DLD1 (cell line): ENCODE measurements at regions not wholly inside any gene's neighbourhood (a gene's known extent, or its start where the extent isn't known, plus 50 kb on each side); places are given as distances from the start of the nearest gene placed in this dataset.

Experiments used
- in situ Hi-C: cut with HindIII; loops from 2 replicates; pipeline ENCODE4 v1.10.0; 2017; ENCODE audit warnings: low sequenced_read_pairs

DNA sequence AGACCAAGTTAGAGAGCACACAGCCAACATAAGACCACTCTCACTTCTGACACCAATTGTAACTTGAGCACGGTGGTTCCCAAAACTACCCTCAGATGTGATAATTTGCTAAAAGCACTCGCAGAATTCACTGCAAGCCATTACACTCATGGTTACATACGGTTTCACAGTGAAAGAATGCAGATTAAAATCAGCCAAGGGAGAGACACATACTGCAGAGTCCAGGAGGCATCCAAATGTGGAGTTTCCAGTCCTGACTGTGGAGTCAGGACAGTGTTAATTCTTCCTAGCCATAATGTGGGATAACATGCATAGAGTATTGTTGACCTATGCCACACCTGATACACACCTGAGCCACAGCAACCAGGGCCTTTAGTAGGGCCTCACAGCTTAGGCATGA lies 956.4 kb downstream of the NTRK3 start:
- in situ Hi-C loops = no loop called here

DNA sequence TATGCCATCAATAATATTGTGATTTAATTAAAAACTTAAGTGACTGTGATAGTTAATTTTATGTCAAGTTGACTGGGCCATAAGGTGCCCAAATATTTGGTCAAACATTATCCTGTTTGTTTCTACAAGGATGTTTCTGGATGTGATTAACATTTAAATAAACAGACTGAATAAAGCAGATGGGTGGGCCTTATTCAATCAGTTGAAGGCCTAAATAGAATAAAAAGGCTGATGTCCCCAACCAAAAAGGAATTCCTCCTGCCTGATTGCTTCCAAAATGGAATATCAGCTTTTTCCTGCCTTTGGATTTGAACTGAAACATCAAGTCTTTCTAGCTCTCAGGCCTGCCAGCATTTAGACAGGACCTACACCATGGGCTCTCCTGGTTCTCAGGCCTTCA lies 961.7 kb downstream of the NTRK3 start:
- in situ Hi-C loops = no loop called here

DNA sequence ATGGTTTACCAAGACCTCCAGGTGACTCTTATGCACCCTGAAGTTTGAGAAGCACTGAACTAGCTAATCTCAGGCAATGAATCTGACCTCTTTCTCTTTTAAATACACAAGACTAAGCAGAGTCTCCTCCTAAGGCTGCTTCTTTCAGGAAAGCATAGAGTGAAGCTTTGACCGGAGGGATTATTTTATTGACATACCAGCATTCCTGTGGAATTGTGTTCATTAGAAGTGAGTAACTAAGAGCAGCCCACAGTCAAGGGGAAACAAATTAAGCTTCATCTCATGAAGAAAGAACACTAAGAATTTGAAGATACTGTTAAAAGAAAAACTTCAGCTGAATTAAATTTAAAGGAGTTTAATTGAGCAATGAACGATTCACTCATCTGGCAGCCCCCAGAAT lies 963.5 kb downstream of the NTRK3 start:
- in situ Hi-C loops = no loop called here

DNA sequence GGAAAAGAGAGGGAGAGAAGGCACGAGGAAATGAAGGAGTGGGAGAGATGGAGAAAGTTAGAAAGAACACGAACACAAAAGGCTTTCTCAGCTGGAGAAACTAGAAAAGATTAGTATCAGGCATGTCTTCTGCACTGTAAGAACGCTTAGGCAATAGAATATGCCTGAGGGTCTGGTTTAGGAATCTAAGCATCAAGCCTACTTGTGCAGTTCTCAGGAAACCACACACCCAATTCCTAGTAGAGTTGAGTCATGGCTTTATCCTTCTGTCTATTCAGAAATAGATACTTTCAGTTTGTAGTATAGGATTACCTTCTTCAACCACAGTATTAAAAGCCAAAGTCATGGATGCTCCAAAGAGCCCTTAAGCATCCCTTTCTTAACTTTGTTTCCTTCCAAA lies 969.4 kb downstream of the NTRK3 start:
- in situ Hi-C loops = no loop called here

DNA sequence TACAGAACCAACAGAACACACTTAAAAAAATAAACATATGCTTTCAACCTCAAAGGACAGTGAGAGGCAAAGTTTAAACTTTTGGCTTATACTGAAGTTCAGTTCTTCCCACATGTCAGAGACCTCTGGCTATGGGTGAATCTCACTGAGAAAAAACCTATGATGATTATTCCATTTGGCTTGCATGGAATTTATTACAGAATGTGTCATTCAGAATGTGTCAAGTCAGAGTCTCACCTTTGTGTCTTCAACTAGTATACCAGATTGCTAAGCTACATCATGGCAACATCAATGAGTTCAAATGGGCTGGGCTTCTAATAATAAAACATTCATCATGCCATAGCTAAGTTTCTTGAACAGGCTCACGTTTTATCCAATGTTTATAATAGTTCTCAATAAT lies 987.0 kb downstream of the NTRK3 start:
- in situ Hi-C loops = no loop called here

DNA sequence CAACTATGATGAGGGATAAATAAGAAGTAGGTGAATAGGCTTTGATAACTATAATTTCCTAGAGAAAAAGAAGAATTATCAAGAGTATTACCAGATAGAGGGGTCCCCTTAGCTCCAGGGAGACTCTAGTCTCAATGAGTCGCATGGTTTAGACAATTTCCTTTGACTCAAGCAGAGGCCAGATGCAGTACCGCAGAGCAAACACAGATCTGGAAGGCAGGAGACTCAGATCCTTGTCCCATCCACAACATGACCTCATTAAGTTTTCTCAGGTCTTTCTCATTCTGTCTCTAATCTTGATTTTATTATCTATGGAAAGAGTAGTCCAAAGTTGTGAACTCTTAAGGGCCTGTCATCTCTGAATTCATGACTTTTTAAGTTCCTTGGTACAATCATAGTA lies 987.9 kb downstream of the NTRK3 start:
- in situ Hi-C loops = no loop called here

DNA sequence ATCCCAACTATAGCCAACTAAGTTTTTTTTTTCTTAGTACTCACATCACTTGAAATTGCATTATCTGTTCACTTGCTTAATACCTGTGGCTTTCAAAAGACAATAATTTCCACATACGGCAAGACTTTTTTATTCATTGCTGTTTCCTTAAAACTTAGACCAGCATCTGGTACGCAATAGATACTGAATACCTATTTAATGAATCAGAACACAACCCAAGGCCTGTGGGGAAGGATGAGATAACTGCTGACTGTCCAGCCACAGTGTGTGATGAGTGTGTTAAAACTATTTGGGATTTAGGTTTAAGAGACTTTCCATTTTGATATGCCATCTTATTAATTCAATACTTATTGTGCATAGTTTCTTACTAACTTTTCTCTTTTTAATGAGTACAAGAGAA lies 988.7 kb downstream of the NTRK3 start:
- in situ Hi-C loops = no loop called here

DNA sequence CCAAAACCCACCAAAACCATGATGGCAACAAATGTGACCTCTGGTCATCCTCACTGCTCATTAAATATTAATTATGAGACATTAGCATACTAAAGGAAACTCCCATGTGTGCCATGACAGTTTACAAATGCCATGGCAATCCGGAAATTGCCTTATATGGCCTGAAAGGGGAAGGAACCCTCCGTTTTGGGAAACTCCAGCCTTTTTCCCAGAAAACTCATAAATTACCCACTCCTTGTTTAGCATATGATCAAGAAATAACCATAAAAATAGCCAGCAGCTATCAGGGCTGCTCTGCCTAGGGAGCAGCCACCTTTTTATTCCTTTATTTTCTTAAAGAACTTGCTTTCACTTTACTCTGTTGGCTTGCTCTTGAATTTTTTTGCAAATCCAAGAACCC lies 992.7 kb downstream of the NTRK3 start:
- in situ Hi-C loops = no loop called here

DNA sequence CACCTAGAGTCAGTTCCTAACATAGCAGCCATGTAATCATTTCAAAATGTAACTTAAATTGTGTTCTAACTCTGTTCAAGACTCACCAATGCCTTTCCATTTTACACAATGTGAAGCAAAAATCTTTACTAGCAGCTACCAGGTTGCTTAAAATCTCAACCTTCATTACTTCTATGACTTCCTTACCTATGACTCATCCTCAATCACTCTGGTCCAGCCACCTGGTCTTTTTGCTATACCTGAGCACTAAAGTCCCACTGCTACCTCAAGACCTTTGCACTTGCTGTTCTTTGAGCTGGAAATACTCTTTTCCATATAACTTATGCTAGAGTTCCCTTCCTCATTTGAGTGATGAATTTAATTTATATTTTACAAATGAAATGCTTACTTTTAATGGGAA lies 993.2 kb downstream of the NTRK3 start:
- in situ Hi-C loops = no loop called here

DNA sequence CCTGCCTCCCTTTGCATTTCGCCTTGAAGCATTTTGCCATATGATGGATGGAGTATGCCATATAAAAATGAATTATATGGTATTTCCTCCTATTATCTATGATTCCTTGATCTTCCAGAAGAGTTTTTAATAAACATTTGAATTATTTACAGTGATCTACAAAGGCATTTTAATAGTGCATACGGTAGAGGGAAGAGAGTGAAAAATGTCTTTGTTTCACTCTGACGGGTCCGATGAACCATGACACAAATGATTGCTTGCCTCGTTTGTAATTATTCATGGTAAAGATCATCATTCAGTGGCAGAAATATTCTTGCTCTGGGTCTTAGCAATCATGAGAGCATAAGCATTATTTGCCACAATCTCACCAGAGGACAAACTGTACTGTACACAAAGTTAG lies 1010.9 kb downstream of the NTRK3 start:
- in situ Hi-C loops = no loop called here

DNA sequence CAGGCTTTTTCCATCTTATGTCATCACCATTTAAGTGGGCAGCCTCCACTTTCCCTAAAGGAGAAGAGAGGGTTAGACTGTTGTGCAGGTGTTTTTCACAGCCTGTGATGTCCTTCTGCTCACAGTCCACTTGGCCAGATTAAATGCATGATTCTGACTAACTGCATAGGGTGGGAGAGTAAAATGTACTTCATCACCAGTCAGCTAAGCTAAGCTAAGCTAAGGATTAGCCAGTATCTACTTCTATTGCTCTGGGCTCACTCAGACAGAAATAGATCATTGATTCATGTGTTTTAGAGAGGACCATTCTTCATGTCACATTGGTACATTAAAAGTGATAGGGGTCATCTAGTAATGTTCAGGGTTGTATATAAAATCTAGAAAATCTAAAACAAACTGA lies 1013.1 kb downstream of the NTRK3 start:
- in situ Hi-C loops = no loop called here

DNA sequence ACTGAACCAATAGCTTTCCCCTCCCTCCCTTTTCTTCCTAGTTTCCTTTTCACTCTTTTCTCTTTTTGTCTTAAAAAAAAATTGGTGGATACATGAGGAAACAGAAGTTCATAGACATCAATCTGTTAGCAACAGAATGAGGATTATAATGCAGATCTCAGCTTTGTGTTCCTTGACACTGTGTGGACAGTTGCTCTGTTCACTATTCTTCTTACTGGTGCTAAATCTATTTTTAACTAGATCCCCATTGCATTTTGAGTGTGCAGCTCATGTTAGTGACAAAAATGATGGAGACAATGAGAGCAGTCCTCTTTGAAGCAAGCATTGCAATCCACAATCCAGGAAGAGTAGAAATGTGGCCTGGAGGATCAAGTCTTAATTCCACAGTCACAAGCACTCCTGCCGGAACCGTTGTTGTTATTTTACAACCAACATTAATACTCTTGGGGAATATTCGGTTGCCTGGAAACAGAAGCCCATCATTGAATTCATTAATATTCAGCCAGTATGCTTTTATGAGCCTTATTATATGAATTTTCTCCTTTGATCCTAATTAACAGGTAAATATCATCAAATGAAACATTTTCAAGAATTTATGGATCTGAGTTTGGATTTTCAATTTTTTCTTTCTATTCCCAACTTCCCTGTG lies 1016.8 kb downstream of the NTRK3 start:
- in situ Hi-C loops = no loop called here

DNA sequence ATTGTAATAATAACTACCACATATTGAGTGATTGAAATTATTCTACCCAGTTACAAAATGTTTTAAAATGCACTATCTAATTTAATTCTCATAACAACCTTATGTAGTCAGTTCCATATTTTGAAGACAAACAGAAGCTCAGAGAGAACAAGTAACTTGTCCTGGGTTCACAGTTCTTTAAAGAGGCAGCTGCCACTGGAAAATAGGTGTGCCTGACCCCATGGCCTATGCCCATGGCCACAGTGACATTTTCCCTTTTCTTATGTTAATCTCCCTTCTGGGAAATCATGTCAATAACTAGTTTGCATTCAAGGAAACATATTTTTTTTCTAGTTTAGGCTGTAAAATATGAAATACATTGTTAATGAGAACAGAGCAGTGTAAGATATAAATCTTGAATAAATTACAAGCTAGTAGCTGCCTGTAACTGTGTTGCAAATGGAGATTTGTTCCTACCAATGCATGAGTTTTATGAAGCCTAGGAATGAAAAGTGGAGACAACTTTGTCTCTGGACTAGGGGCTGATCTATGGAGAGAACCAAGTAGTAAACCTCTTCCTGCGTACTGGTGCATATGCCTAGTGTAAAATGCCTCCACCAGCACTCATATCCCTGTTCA lies 1018.0 kb downstream of the NTRK3 start:
- in situ Hi-C loops = no loop called here

DNA sequence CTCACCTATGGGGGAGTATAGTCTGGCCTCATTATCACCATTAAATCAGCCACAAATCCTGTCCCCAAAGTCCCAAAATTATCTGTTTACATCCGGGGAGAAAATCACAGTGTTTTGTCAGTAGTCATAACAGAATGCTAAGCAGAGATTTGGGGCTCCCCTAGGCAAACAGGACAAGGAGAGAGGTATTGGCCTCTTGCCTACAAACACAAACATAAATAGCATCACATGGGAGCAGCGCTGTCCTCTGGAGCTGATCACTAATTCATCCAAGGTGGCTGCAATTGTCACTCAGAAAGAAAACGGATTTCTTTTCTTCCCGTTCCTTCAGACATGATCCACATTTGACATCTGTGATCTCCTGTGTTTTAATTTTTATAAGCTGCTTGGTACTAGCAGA lies 1028.1 kb downstream of the NTRK3 start:
- in situ Hi-C loops = no loop called here

DNA sequence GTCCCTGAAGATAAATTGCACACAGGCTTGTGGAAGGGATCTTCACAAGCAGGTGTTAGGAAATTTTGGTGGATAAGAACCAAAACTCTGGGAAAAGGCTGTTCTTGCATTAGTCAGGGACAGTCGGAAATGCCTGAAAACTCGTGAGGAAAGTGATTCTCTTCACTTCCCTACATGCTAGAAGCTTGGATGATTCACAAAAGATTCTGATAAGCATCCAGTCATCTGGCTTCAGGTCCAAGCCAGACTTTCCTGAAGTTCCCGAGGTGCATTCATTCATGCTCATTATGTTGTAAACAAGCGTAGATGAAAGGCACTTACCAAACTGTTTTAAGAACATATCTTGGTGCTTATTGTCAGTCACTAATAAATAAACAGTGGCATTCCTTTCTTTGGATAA lies 1028.7 kb downstream of the NTRK3 start:
- in situ Hi-C loops = no loop called here

DNA sequence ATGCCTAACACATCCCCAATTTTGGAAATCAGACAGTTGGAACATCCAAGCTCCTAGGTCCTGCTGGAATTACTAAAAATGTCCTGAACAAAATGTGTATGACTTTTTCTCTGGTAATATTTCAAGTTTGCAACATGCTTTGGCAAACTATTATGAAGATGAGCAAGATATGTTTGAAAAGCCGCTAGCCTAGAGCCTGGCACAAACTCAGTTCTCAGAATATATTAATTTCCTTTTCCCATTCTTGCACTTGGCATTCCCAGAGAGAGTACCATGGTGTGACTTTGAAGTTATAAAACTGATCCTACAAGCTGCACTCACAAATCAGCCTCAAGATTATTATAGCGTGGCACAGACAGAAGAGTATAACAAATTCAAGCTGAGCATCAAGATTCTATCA lies 1031.1 kb downstream of the NTRK3 start:
- in situ Hi-C loops = no loop called here

DNA sequence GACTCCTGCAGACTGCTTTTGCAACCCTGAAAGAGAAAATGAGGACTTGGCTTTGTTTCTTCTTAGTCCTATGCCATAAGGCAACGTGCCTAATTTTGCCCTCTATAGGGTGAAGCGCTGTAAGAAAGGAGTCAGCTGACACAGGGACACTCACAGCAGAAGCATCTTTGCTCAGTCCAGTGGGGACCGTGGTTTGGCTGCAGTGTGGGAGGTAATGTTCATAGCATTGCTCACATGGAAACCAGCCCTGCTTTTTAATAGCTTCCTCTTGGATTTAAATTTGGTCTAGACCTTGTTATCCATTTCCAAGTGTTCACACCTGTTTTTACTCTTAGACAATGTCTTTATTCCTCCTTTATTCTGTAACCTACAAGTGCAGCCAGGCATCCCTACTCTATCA lies 1032.1 kb downstream of the NTRK3 start:
- in situ Hi-C loops = no loop called here

DNA sequence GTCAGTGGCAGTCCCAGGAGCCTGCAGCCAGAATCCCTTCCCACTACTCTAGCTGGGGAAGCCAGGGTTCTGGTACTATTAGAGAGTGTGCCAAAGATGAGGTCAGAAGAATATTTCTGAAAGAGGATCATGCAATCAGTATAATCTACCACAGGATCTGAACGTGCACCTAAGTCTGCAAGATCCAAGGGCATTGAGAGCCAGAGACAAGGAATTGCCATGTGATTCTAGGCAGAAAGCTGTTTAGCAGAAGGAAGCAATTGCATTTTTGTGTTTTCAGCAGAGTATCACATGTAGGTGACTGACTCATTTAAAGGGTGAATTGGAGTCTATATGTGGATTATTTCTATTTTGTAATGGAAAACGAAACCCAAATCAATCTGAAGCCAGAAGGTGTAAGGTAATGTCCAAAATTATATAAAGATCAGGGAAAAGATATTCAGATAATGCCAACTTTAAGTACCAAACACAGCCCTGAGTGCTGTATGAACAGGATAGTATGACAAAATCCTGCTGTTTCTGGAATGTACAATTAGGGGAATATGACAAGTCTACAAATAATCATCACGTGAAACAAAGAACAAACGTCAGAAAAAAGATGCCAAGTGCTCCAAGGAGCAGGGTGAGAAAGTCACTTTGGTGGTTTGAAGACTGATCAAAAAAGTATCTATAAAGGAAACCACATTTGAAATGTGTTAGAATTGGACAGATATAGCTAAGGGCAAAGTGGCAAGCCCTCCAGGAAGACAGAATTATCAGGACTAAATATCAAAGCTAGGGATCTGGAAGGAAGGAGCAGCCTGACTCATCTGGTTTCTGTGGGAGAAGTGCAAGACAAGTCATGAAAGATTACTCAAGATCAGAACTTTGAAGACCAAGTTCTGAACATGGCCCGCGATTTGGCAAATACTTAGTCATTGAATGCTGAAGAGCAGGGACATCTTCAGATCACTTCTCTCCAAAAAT lies 1036.6 kb downstream of the NTRK3 start:
- in situ Hi-C loops = no loop called here

DNA sequence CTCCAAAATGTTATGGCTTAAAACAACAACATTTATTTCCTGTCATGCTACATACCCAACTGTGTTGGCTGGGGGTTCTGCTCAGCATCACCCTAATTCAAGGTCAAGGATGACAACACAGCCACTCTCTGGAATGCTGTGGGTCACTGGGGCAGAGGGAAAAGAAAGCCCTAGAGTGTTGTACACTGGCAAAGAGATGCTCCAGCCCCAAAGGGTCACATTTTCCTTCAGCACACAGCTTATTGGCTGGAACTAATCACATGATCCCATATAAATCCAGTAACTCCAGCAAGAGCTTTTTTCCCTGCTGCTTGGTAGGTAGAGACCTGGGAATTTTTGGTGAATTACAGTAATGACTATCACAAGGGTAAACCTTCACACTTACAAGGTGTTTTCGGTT lies 1041.4 kb downstream of the NTRK3 start:
- in situ Hi-C loops = no loop called here

DNA sequence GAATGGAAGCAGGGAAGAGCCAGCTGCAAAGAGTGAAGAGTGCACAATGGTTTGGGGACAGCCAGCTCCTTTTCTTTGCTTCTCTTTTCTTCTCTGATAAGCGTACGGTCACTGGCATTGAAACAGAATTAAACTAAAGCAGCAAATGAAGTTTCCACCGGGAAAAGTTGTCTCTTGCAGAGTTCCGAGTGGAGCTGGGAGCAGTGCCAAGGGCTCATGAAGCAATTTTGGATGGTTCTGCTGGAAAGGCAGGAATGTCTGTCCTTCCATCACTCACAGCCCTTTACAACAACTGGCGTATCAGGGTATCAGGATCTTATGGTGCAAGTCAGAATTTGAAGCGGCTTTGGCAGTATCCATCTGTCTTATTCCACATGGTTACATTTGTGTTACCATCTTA lies 1042.9 kb downstream of the NTRK3 start:
- in situ Hi-C loops = no loop called here

DNA sequence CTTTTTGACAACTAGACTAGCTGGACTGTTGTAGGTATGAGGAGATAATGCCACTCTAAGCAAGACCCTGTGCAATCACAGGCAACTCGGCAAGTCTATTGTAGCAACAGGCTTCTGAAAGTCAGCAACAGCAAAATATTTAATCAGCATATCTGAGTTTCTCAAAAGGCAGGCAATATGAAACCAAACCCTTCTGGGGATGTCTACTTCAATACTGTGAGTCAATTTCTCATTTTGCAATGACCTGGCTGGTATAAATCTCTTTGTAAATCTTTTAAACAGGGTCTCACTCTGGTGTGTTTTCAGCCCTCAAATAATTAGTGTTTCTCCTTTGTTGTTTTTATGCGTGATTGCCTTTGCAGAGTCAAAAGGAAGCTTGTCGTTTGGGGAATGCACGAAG lies 1044.5 kb downstream of the NTRK3 start:
- in situ Hi-C loops = no loop called here

DNA sequence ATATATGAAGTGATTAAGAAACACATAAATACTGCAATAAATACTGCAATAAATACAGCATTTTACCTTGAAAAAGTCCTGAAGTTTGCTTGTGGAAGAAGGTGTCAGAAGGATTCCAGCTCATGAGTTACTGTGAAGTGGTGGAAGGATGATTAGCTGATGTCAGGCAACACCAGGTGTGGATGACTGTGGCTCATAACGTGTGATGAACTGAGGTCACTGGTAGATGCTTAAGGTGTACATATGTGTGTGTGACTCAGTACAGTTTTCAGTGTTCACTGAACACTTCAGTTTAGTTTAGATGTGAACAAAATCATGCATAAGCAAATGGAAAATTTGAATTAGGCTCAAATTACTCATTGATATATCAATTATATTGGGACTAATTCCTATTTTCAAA lies 1045.0 kb downstream of the NTRK3 start:
- in situ Hi-C loops = no loop called here
